WTC11 (cell line): ENCODE measurements at regions not wholly inside any gene's neighbourhood (a gene's known extent, or its start where the extent isn't known, plus 50 kb on each side); places are given as distances from the start of the nearest gene placed in this dataset.

Experiments
- ATAC-seq: fragments of 200-7000 bp; cut with Tn5 transposase; 2 replicates; pipeline ENCODE4 v1.10.0; 2021; ENCODE audit warnings: mild to moderate bottlenecking, moderate library complexity
- CTCF ChIA-PET: fragments of 300-600 bp; sonication (Branson Sonifier 250); formaldehyde crosslinking; loops from one replicate; lab custom pipeline; 2021; ENCODE audit warnings: antibody characterized with exemption; lab: Charles Lee
- POLR2A ChIA-PET: fragments of 350-600 bp; sonication (Branson Sonifier 250); formaldehyde crosslinking; loops from one replicate; lab custom pipeline; 2021; ENCODE audit warnings: antibody characterized with exemption; lab: Charles Lee
- DNase-seq: peaks from one replicate; pipeline ENCODE4 v3.0.0; 2021; ENCODE audit warnings: low spot score
- H3K27ac Mint-ChIP-seq: 2 replicates; pipeline ENCODE4 v1.8.0; 2021; ENCODE audit warnings: mixed read lengths
- H3K27me3 Mint-ChIP-seq: 2 replicates; pipeline ENCODE4 v1.8.0; 2021; ENCODE audit warnings: low read depth, mild to moderate bottlenecking, moderate library complexity, mixed read lengths
- H3K36me3 Mint-ChIP-seq: 2 replicates; pipeline ENCODE4 v1.8.0; 2021; ENCODE audit warnings: mixed read lengths
- H3K4me1 Mint-ChIP-seq: 2 replicates; pipeline ENCODE4 v1.8.0; 2022; ENCODE audit warnings: mixed read lengths
- H3K4me3 Mint-ChIP-seq: 2 replicates; pipeline ENCODE4 v1.8.0; 2021; ENCODE audit warnings: mild to moderate bottlenecking, moderate library complexity, mixed read lengths
- H3K9me3 Mint-ChIP-seq: 2 replicates; pipeline ENCODE4 v1.8.0; 2021; ENCODE audit warnings: mixed read lengths
- AR ChIP-seq: fragments of 250-450 bp; sonication (Bioruptor Pico); IDR thresholded peaks from 2 replicates; pipeline ENCODE4 v1.9.0; 2021; ENCODE audit warnings: mild to moderate bottlenecking
- ARID4B ChIP-seq: sonication (generic); formaldehyde crosslinking; IDR thresholded peaks from 2 replicates; pipeline ENCODE4 v1.8.0; 2023; ENCODE audit warnings: missing genetic modification reagents, mild to moderate bottlenecking, borderline replicate concordance
- ATF3 ChIP-seq: sonication (generic); formaldehyde crosslinking; conservative IDR thresholded peaks from 2 replicates; pipeline ENCODE4 v1.8.1; 2022; ENCODE audit warnings: mild to moderate bottlenecking, missing genetic modification reagents
- CBFB ChIP-seq: sonication (generic); formaldehyde crosslinking; IDR thresholded peaks from 2 replicates; pipeline ENCODE4 v1.8.1; 2022; ENCODE audit warnings: mild to moderate bottlenecking, low read depth, missing genetic modification reagents
- FOXP4 ChIP-seq: sonication (generic); formaldehyde crosslinking; IDR thresholded peaks from 2 replicates; pipeline ENCODE4 v1.8.0; 2022; ENCODE audit warnings: mild to moderate bottlenecking, missing genetic modification reagents
- NR1H2 ChIP-seq: sonication (generic); formaldehyde crosslinking; IDR thresholded peaks from 2 replicates; pipeline ENCODE4 v1.9.0; 2021; ENCODE audit warnings: mild to moderate bottlenecking, moderate library complexity, missing genetic modification reagents
- SMAD3 ChIP-seq: sonication (generic); formaldehyde crosslinking; IDR thresholded peaks from 2 replicates; pipeline ENCODE4 v1.8.0; 2022; ENCODE audit warnings: missing genetic modification reagents, mild to moderate bottlenecking, borderline replicate concordance
- SMAD4 ChIP-seq: sonication (generic); formaldehyde crosslinking; IDR thresholded peaks from 2 replicates; pipeline ENCODE4 v1.8.0; 2022; ENCODE audit warnings: mild to moderate bottlenecking, missing genetic modification reagents
- SOX15 ChIP-seq: fragments of 250-450 bp; sonication (Bioruptor Pico); IDR thresholded peaks from 2 replicates; pipeline ENCODE4 v1.9.0; 2021; ENCODE audit warnings: mild to moderate bottlenecking
- SP1 ChIP-seq: sonication (generic); formaldehyde crosslinking; conservative IDR thresholded peaks from 2 replicates; pipeline ENCODE4 v1.8.1; 2022; ENCODE audit warnings: missing genetic modification reagents
- TP53 ChIP-seq: sonication (generic); formaldehyde crosslinking; IDR thresholded peaks from 2 replicates; pipeline ENCODE4 v1.8.1; 2023; ENCODE audit warnings: mild to moderate bottlenecking, missing genetic modification reagents
- ZNF232 ChIP-seq: sonication (generic); formaldehyde crosslinking; IDR thresholded peaks from 2 replicates; pipeline ENCODE4 v1.8.0; 2022; ENCODE audit warnings: mild to moderate bottlenecking, missing genetic modification reagents
- ZNF281 ChIP-seq: sonication (generic); formaldehyde crosslinking; IDR thresholded peaks from 2 replicates; pipeline ENCODE4 v1.8.0; 2023; ENCODE audit warnings: mild to moderate bottlenecking, missing genetic modification reagents
- ZNF423 ChIP-seq: fragments of 250-450 bp; sonication (Bioruptor Pico); IDR thresholded peaks from 2 replicates; pipeline ENCODE4 v2.1.2; 2022; ENCODE audit warnings: mild to moderate bottlenecking, moderate library complexity
- TF ChIP-seq, protein P1 (sequence below): fragments of 250-450 bp; sonication (Bioruptor Pico); IDR thresholded peaks from 2 replicates; pipeline ENCODE4 v1.9.0; 2021; ENCODE audit warnings: moderate library complexity, mild to moderate bottlenecking, inconsistent platforms, borderline replicate concordance
- TF ChIP-seq, protein P2 (sequence below): fragments of 200-600 bp; IDR thresholded peaks from 2 replicates; pipeline ENCODE4 v1.8.0; 2022; ENCODE audit warnings: antibody characterized with exemption
- TF ChIP-seq, protein P3 (sequence below): fragments of 250-450 bp; sonication (Bioruptor Pico); IDR thresholded peaks from 2 replicates; pipeline ENCODE4 v1.8.0; 2021; ENCODE audit warnings: mild to moderate bottlenecking

- no peak for TF ChIP-seq FOXP4 (CRISPR knock-in tag)
- no peak for TF ChIP-seq ZNF423 (CRISPR knock-in tag)
Measured at GRCh38 chr16:62692685-62693084, 656.4 kb upstream of the CDH8 start (continued).

DNA sequence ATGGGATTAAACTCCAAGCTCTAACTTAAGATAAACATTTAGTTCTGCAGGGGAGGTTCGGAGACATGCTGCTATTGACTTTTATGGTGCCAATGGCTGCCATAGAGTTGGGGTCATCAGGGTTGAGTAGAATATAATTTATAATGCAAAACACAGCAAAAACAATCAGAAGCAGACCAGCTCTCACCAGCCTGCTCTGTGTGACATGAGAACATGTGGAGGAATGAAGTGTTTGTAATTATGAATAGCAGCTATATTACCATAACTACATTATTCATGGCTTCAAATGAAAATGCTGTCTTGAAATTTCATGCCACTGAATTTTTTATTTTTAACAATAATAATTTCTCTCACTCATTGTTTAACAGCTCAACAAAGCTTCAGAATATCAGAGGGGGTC is 645.6 kb upstream of the CDH8 start:
- ChIA-PET CTCF (no interaction called here), POLR2A (no interaction called here)
- Mint-ChIP-seq H3K4me3 (no peak overlapping the region), H3K27me3 (peaks cover 5% of the 10 kb centered on the region), H3K27ac (no peak overlapping the region), H3K4me1 (peaks cover 3% of the 10 kb centered on the region; the same call in 1 of the 2 replicates)
- no peak for DNase-seq
- no peak for ATAC-seq
- no peak for TF ChIP-seq SMAD3 (CRISPR knock-in tag)
- TF ChIP-seq AR (CRISPR knock-in tag), result no peak
- no peak for TF ChIP-seq NR1H2 (CRISPR knock-in tag)
- no peak for TF ChIP-seq ARID4B (CRISPR knock-in tag)
- TF ChIP-seq, protein P1, sequence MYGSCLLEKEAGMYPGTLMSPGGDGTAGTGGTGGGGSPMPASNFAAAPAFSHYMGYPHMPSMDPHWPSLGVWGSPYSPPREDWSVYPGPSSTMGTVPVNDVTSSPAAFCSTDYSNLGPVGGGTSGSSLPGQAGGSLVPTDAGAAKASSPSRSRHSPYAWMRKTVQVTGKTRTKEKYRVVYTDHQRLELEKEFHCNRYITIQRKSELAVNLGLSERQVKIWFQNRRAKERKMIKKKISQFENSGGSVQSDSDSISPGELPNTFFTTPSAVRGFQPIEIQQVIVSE, result no peak
- no peak for TF ChIP-seq SMAD4 (CRISPR knock-in tag)
- no peak for TF ChIP-seq SOX15
- TF ChIP-seq, protein P2, sequence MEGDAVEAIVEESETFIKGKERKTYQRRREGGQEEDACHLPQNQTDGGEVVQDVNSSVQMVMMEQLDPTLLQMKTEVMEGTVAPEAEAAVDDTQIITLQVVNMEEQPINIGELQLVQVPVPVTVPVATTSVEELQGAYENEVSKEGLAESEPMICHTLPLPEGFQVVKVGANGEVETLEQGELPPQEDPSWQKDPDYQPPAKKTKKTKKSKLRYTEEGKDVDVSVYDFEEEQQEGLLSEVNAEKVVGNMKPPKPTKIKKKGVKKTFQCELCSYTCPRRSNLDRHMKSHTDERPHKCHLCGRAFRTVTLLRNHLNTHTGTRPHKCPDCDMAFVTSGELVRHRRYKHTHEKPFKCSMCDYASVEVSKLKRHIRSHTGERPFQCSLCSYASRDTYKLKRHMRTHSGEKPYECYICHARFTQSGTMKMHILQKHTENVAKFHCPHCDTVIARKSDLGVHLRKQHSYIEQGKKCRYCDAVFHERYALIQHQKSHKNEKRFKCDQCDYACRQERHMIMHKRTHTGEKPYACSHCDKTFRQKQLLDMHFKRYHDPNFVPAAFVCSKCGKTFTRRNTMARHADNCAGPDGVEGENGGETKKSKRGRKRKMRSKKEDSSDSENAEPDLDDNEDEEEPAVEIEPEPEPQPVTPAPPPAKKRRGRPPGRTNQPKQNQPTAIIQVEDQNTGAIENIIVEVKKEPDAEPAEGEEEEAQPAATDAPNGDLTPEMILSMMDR, result no peak
- TF ChIP-seq CBFB (CRISPR knock-in tag), result no peak
- TF ChIP-seq ZNF232 (CRISPR knock-in tag), result no peak
- TF ChIP-seq SP1, result no peak
- no peak for TF ChIP-seq ATF3 (CRISPR knock-in tag)
- TF ChIP-seq TP53 (CRISPR knock-in tag), result no peak
- TF ChIP-seq ZNF281 (CRISPR knock-in tag), result no peak
- TF ChIP-seq, protein P3, sequence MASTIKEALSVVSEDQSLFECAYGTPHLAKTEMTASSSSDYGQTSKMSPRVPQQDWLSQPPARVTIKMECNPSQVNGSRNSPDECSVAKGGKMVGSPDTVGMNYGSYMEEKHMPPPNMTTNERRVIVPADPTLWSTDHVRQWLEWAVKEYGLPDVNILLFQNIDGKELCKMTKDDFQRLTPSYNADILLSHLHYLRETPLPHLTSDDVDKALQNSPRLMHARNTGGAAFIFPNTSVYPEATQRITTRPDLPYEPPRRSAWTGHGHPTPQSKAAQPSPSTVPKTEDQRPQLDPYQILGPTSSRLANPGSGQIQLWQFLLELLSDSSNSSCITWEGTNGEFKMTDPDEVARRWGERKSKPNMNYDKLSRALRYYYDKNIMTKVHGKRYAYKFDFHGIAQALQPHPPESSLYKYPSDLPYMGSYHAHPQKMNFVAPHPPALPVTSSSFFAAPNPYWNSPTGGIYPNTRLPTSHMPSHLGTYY (CRISPR knock-in tag), result no peak
- TF ChIP-seq, all 79 proteins: peak for 0
- peaks cover 57% of the 10 kb centered on the region for H3K36me3 Mint-ChIP-seq
- peaks cover 75% of the 10 kb centered on the region for H3K9me3 Mint-ChIP-seq
